Trophoblast cell (in vitro differentiated cells and primary cell): ENCODE measurements at regions not wholly inside any gene's neighbourhood (a gene's known extent, or its start where the extent isn't known, plus 50 kb on each side); places are given as distances from the start of the nearest gene placed in this dataset.

Experiments used
- DNase-seq, 2 donors: peaks; one replicate each; pipeline ENCODE4 v3.0.0-alpha.2; 2016
- H2AFZ ChIP-seq: 2 replicates; pipeline ENCODE4 v1.6.1; 2013; ENCODE audit warnings: low read length, moderate library complexity, mild to moderate bottlenecking; ENCODE audit not compliant: insufficient read depth, poor library complexity
- H2AK5ac ChIP-seq: 2 replicates; pipeline ENCODE4 v1.6.1; 2013; ENCODE audit warnings: mild to moderate bottlenecking, low read length
- H2BK120ac ChIP-seq: 2 replicates; pipeline ENCODE4 v1.6.1; 2013; ENCODE audit warnings: low read length, mild to moderate bottlenecking, moderate library complexity; ENCODE audit not compliant: insufficient read depth, poor library complexity
- H2BK12ac ChIP-seq: 2 replicates; pipeline ENCODE4 v1.6.1; 2013; ENCODE audit warnings: mild to moderate bottlenecking, low read length, moderate library complexity
- H2BK5ac ChIP-seq: 2 replicates; pipeline ENCODE4 v1.6.1; 2013; ENCODE audit warnings: low read length, low read depth, moderate library complexity, mild to moderate bottlenecking; ENCODE audit not compliant: poor library complexity
- H3K14ac ChIP-seq: 2 replicates; pipeline ENCODE4 v1.6.1; 2013; ENCODE audit warnings: mild to moderate bottlenecking, low read length
- H3K18ac ChIP-seq: 2 replicates; pipeline ENCODE4 v1.6.1; 2013; ENCODE audit warnings: mild to moderate bottlenecking, low read length
- H3K23ac ChIP-seq: 2 replicates; pipeline ENCODE4 v1.6.1; 2013; ENCODE audit warnings: low read length
- H3K27ac ChIP-seq: 2 replicates; pipeline ENCODE4 v1.5.1; 2013; ENCODE audit warnings: low read depth, mild to moderate bottlenecking, inconsistent platforms, low read length, moderate library complexity
- H3K27me3 ChIP-seq: 2 replicates; pipeline ENCODE4 v1.6.1; 2013; ENCODE audit warnings: inconsistent platforms, mild to moderate bottlenecking, low read length, moderate library complexity; ENCODE audit not compliant: insufficient read depth
- H3K36me3 ChIP-seq, 2 experiments: 1 replicate in 1 of 2; 2 replicates in 1 of 2; pipeline ENCODE4 v1.6.1; 2013; ENCODE audit warnings: low read length in 2 of 2, mild to moderate bottlenecking in 2 of 2, moderate library complexity in 1 of 2; ENCODE audit not compliant: insufficient read depth in 2 of 2, control insufficient read depth in 1 of 2
- H3K4ac ChIP-seq: 2 replicates; pipeline ENCODE4 v1.6.1; 2013; ENCODE audit warnings: low read depth, mild to moderate bottlenecking, low read length, moderate library complexity
- H3K4me1 ChIP-seq, 2 experiments: 1 replicate in 1 of 2; 2 replicates in 1 of 2; pipeline ENCODE4 v1.6.1; 2013; ENCODE audit warnings: low read length in 2 of 2, mild to moderate bottlenecking in 2 of 2, moderate library complexity in 1 of 2; ENCODE audit not compliant: insufficient read depth in 2 of 2, control insufficient read depth in 1 of 2
- H3K4me2 ChIP-seq: 2 replicates; pipeline ENCODE4 v1.6.1; 2013; ENCODE audit warnings: inconsistent platforms, mild to moderate bottlenecking, low read length, moderate library complexity
- H3K4me3 ChIP-seq: 2 replicates; pipeline ENCODE4 v1.5.1; 2013; ENCODE audit warnings: mild to moderate bottlenecking, low read depth, low read length, inconsistent platforms
- H3K79me1 ChIP-seq: one replicate; pipeline ENCODE4 v1.6.1; 2013; ENCODE audit warnings: low read length
- H3K79me2 ChIP-seq: 2 replicates; pipeline ENCODE4 v1.6.1; 2013; ENCODE audit warnings: low read length, mild to moderate bottlenecking; ENCODE audit not compliant: control insufficient read depth, insufficient read depth, poor library complexity
- H3K9ac ChIP-seq: 2 replicates; pipeline ENCODE4 v1.6.1; 2013; ENCODE audit warnings: mild to moderate bottlenecking, low read length
- H3K9me3 ChIP-seq: 2 replicates; pipeline ENCODE4 v1.6.1; 2013; ENCODE audit warnings: low read depth, mild to moderate bottlenecking, control low read depth, inconsistent platforms, low read length; ENCODE audit not compliant: insufficient read depth
- H4K12ac ChIP-seq: 2 replicates; pipeline ENCODE4 v1.6.1; 2013; ENCODE audit warnings: low read depth, mild to moderate bottlenecking, low read length, moderate library complexity
- H4K8ac ChIP-seq: 2 replicates; pipeline ENCODE4 v1.6.1; 2013; ENCODE audit warnings: low read depth, mild to moderate bottlenecking, low read length, moderate library complexity
- H4K91ac ChIP-seq: one replicate; pipeline ENCODE4 v1.6.1; 2013; ENCODE audit warnings: low read depth, mild to moderate bottlenecking, low read length, moderate library complexity
- WGBS: extraction: QIAGEN DNeasy Blood & Tissue Kit; methylation state at CpG from one replicate; pipeline ENCODE4 v1.1.7; 2013; ENCODE audit warnings: missing lambda C conversion rate; ENCODE audit not compliant: insufficient read length, insufficient coverage; ENCODE audit errors: extremely low coverage; 5-methylcytosine and 5-hydroxymethylcytosine counted together

- no peaks in the 10 kb centered on the region for H3K27me3 ChIP-seq
- H2BK5ac ChIP-seq: no peak overlapping the region
- no peak overlapping the region for H3K4me3 ChIP-seq
- H4K12ac ChIP-seq: no peak overlapping the region
- H3K36me3 ChIP-seq: no peaks in the 10 kb centered on the region
- H2BK120ac ChIP-seq: no peak overlapping the region
- H3K14ac ChIP-seq: no peak overlapping the region
- no CpG with 5 or more reads among the region's 1 CpG for WGBS
- no peak overlapping the region for H2AK5ac ChIP-seq
- no peak overlapping the region for H4K8ac ChIP-seq
- H3K79me2 ChIP-seq: no peaks in the 10 kb centered on the region
- no peaks in the 10 kb centered on the region for H3K9me3 ChIP-seq
- no peak for DNase-seq
- H3K18ac ChIP-seq: no peak overlapping the region
- no peak overlapping the region for H3K27ac ChIP-seq
- no peak overlapping the region for H4K91ac ChIP-seq
- no peak overlapping the region for H2AFZ ChIP-seq
- H3K79me1 ChIP-seq: no peaks in the 10 kb centered on the region
- no peak overlapping the region for H2BK12ac ChIP-seq
- no peak overlapping the region for H3K4me2 ChIP-seq
- no peaks in the 10 kb centered on the region for H3K4me1 ChIP-seq
- H3K9ac ChIP-seq: no peak overlapping the region
- H3K4ac ChIP-seq: no peak overlapping the region
- H3K23ac ChIP-seq: no peak overlapping the region
These were observed 683.4 kb upstream of the MEF2C start for GRCh38 chr5:89566340-89566739.

DNA sequence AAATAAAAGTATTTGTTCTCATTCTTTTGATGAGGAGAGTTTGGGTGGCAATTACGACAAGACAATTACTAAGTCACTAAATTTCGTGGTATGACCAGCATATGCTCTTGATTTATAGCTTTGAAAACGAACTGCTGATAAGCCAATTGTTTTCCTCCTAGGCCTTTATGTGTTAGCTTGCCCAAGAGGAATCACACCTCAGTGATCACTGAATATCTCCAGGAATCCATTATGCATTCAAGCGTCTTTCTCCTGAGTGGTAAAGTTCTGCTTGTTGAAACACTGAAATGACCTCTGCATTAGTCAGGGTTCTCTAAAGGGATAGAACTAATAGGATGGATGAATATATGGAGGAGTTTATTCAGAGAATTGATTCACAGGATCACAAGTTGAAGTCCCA is 677.7 kb upstream of the MEF2C start:
- Histone ChIP-seq H2BK120ac (no peak overlapping the region), H2AFZ (no peak overlapping the region), H3K9ac (no peak overlapping the region), H2BK12ac (no peak overlapping the region), H3K79me2 (no peaks in the 10 kb centered on the region), H3K14ac (no peak overlapping the region), H3K27ac (no peak overlapping the region), H3K4me3 (no peak overlapping the region), H3K23ac (no peak overlapping the region), H3K9me3 (no peaks in the 10 kb centered on the region), H4K91ac (no peak overlapping the region), H2AK5ac (no peak overlapping the region), H3K36me3 (no peaks in the 10 kb centered on the region), H4K12ac (no peak overlapping the region), H3K79me1 (no peaks in the 10 kb centered on the region), H4K8ac (no peak overlapping the region), H2BK5ac (no peak overlapping the region), H3K27me3 (no peaks in the 10 kb centered on the region), H3K4me1 (no peaks in the 10 kb centered on the region), H3K4me2 (no peak overlapping the region), H3K4ac (no peak overlapping the region), H3K18ac (no peak overlapping the region)
- no peak for DNase-seq
- no CpG with 5 or more reads among the region's 4 CpGs for WGBS

- WGBS: no CpG with 5 or more reads among the region's 5 CpGs
- Histone ChIP-seq H3K18ac (no peak overlapping the region), H3K27me3 (no peaks in the 10 kb centered on the region)
These were observed 673.4 kb upstream of the MEF2C start for GRCh38 chr5:89556215-89556913.

DNA sequence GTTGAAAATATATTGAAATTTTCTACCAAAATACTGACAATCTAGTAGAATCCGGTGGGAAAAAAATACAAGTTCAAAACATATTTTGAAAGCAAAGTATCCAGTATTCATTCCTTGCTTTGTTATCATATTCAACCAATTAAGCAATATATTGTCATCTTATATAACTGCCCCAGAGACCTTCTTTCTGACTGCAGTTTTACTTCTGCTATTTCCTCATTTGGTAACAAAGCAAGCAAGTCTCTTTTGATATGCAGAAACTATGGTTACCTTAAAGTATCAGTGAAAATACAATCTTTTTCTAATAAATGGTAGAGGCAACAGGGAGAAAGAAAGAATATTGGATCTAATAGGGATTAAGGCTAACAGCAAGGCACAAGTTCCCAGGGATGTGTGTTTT is 663.7 kb upstream of the MEF2C start:
- no peaks in the 10 kb centered on the region for H3K9me3 ChIP-seq
- H3K79me2 ChIP-seq: no peaks in the 10 kb centered on the region
- H3K14ac ChIP-seq: no peak overlapping the region
- H3K4me2 ChIP-seq: no peak overlapping the region
- no peak overlapping the region for H3K4ac ChIP-seq
- no peak overlapping the region for H2BK120ac ChIP-seq
- no peak overlapping the region for H2BK12ac ChIP-seq
- H3K79me1 ChIP-seq: no peaks in the 10 kb centered on the region
- H4K8ac ChIP-seq: no peak overlapping the region
- no peaks in the 10 kb centered on the region for H3K36me3 ChIP-seq
- H4K91ac ChIP-seq: no peak overlapping the region
- no peak overlapping the region for H4K12ac ChIP-seq
- WGBS: no CpG with 5 or more reads among the region's 1 CpG
- no peak overlapping the region for H3K18ac ChIP-seq
- no peak overlapping the region for H3K9ac ChIP-seq
- no peak overlapping the region for H3K4me3 ChIP-seq
- H2BK5ac ChIP-seq: no peak overlapping the region
- H3K27ac ChIP-seq: no peak overlapping the region
- no peak overlapping the region for H3K23ac ChIP-seq
- no peaks in the 10 kb centered on the region for H3K27me3 ChIP-seq
- H2AK5ac ChIP-seq: no peak overlapping the region
- no peak overlapping the region for H2AFZ ChIP-seq
- DNase-seq: no peak
- no peaks in the 10 kb centered on the region for H3K4me1 ChIP-seq

More at GRCh38 chr5:89556215-89556913, 673.4 kb upstream of the MEF2C start:
- H2BK12ac ChIP-seq: no peak overlapping the region
- H3K9me3 ChIP-seq: no peaks in the 10 kb centered on the region
- H3K9ac ChIP-seq: no peak overlapping the region
- no peaks in the 10 kb centered on the region for H3K36me3 ChIP-seq
- no peak overlapping the region for H2AFZ ChIP-seq
- H3K79me2 ChIP-seq: no peaks in the 10 kb centered on the region
- no peak overlapping the region for H3K23ac ChIP-seq
- H4K8ac ChIP-seq: no peak overlapping the region
- H2BK120ac ChIP-seq: no peak overlapping the region
- DNase-seq: peak; percentile 35 to 43
- no peaks in the 10 kb centered on the region for H3K4me1 ChIP-seq
- H2AK5ac ChIP-seq: no peak overlapping the region
- no peak overlapping the region for H3K4ac ChIP-seq
- H3K79me1 ChIP-seq: no peaks in the 10 kb centered on the region
- no peak overlapping the region for H3K4me3 ChIP-seq
- no peak overlapping the region for H4K91ac ChIP-seq
- no peak overlapping the region for H3K4me2 ChIP-seq
- no peak overlapping the region for H2BK5ac ChIP-seq
- H3K14ac ChIP-seq: no peak overlapping the region
- H4K12ac ChIP-seq: no peak overlapping the region
- H3K27ac ChIP-seq: no peak overlapping the region
